HepG2 (cell line): ENCODE measurements at regions not wholly inside any gene's neighbourhood (a gene's known extent, or its start where the extent isn't known, plus 50 kb on each side); places are given as distances from the start of the nearest gene placed in this dataset.

ENCODE experiments used
- BATF2 ChIP-seq: sonication (generic); formaldehyde crosslinking; IDR thresholded peaks from 2 replicates; pipeline ENCODE4 v1.8.0; 2022; ENCODE audit warnings: mild to moderate bottlenecking, missing genetic modification reagents, moderate library complexity
- BCL6 ChIP-seq: IDR thresholded peaks from 2 replicates; pipeline ENCODE4 v1.6.1; 2016; ENCODE audit warnings: missing genetic modification reagents, missing compliant biosample characterization
- CBX5 ChIP-seq: sonication (generic); formaldehyde crosslinking; IDR thresholded peaks from 2 replicates; pipeline ENCODE4 v1.4.0; 2020; ENCODE audit warnings: missing genetic modification reagents, borderline replicate concordance
- DDIT3 ChIP-seq: sonication (generic); formaldehyde crosslinking; IDR thresholded peaks from 2 replicates; pipeline ENCODE4 v1.4.0; 2020; ENCODE audit warnings: mild to moderate bottlenecking, missing genetic modification reagents
- GABPB1 ChIP-seq: IDR thresholded peaks from 2 replicates; pipeline ENCODE4 v1.6.1; 2016; ENCODE audit warnings: mild to moderate bottlenecking, missing genetic modification reagents, moderate library complexity, missing compliant biosample characterization
- MED1 ChIP-seq: sonication (generic); formaldehyde crosslinking; IDR thresholded peaks from 2 replicates; pipeline ENCODE4 v1.4.0; 2020; ENCODE audit warnings: missing genetic modification reagents
- MTF1 ChIP-seq: sonication (generic); formaldehyde crosslinking; IDR thresholded peaks from 2 replicates; pipeline ENCODE4 v1.5.0; 2020; ENCODE audit warnings: missing genetic modification reagents
- PAXIP1 ChIP-seq: sonication (generic); formaldehyde crosslinking; conservative IDR thresholded peaks from 2 replicates; pipeline ENCODE4 v1.4.0; 2020; ENCODE audit warnings: mild to moderate bottlenecking, missing genetic modification reagents, moderate library complexity
- REPIN1 ChIP-seq: sonication (generic); formaldehyde crosslinking; IDR thresholded peaks from 2 replicates; pipeline ENCODE4 v1.8.0; 2022; ENCODE audit warnings: missing genetic modification reagents, low read depth, mild to moderate bottlenecking, borderline replicate concordance
- SNAPC4 ChIP-seq: sonication (generic); formaldehyde crosslinking; IDR thresholded peaks from 2 replicates; pipeline ENCODE4 v1.4.0; 2020; ENCODE audit warnings: mild to moderate bottlenecking, missing genetic modification reagents
- SP5 ChIP-seq: IDR thresholded peaks from 2 replicates; pipeline ENCODE4 v1.6.1; 2016; ENCODE audit warnings: low read depth, borderline replicate concordance
- ZNF678 ChIP-seq: sonication (generic); formaldehyde crosslinking; IDR thresholded peaks from 2 replicates; pipeline ENCODE4 v1.4.0; 2020; ENCODE audit warnings: mild to moderate bottlenecking, missing genetic modification reagents
- ZNF687 ChIP-seq: sonication (generic); formaldehyde crosslinking; IDR thresholded peaks from 2 replicates; pipeline ENCODE4 v1.5.1; 2020; ENCODE audit warnings: mild to moderate bottlenecking, missing genetic modification reagents, moderate library complexity
- ZNF703 ChIP-seq: sonication (generic); formaldehyde crosslinking; IDR thresholded peaks from 2 replicates; pipeline ENCODE4 v1.5.1; 2020; ENCODE audit warnings: missing genetic modification reagents, mild to moderate bottlenecking, moderate library complexity, borderline replicate concordance

- TF ChIP-seq PAXIP1 (peak; percentile 97), ZNF703 (peak; percentile 93), ZNF687 (peak; percentile 42; the same call in 1 of the 2 replicates), GABPB1 (CRISPR knock-in tag) (peak; percentile 64; the same call in 1 of the 2 replicates), BCL6 (peak; percentile 98), SP5 (CRISPR knock-in tag) (peak; percentile 82; the same call in 1 of the 2 replicates), DDIT3 (CRISPR knock-in tag) (no peak), ZNF678 (CRISPR knock-in tag) (no peak), MED1 (CRISPR knock-in tag) (peak; percentile 99), CBX5 (CRISPR knock-in tag) (peak; percentile 98), SNAPC4 (CRISPR knock-in tag) (peak; percentile 53; the same call in 1 of the 2 replicates), MTF1 (no peak), BATF2 (CRISPR knock-in tag) (peak; percentile 48; the same call in 1 of the 2 replicates), REPIN1 (CRISPR knock-in tag) (no peak)
Measured at GRCh38 chr12:115423546-115423987, 739.6 kb upstream of the TBX3 start (continued).
